ENCODE measurements at regions not wholly inside any gene's neighbourhood (a gene's known extent, or its start where the extent isn't known, plus 50 kb on each side); places are given as distances from the start of the nearest gene placed in this dataset.

GRCh38 chr3:176120507-176120906, 1076.8 kb downstream of the TBL1XR1 start:
- TF ChIP-seq YY1 (IDR thresholded peaks at IDR 0.05; ENCODE audit: insufficient read depth, insufficient read length) (no peak), ZNF274 (IDR thresholded peaks at IDR 0.05; ENCODE audit: low read depth, low read length) (no peak), SUZ12 (IDR thresholded peaks at IDR 0.05; ENCODE audit: extremely low read depth, insufficient read depth, insufficient read length) (no peak)
